GM04503 (cell line): ENCODE measurements at regions not wholly inside any gene's neighbourhood (a gene's known extent, or its start where the extent isn't known, plus 50 kb on each side); places are given as distances from the start of the nearest gene placed in this dataset.

Experiments
- DNase-seq: peaks from one replicate; pipeline ENCODE4 v3.0.0-alpha.2; 2012; ENCODE audit warnings: low read depth

GRCh38 chr17:22441776-22442175 lies 749.5 kb downstream of the KCNJ18 start:
- no peak for DNase-seq

GRCh38 chr17:22443061-22443460 lies 750.7 kb downstream of the KCNJ18 start:
- DNase-seq = no peak

DNA sequence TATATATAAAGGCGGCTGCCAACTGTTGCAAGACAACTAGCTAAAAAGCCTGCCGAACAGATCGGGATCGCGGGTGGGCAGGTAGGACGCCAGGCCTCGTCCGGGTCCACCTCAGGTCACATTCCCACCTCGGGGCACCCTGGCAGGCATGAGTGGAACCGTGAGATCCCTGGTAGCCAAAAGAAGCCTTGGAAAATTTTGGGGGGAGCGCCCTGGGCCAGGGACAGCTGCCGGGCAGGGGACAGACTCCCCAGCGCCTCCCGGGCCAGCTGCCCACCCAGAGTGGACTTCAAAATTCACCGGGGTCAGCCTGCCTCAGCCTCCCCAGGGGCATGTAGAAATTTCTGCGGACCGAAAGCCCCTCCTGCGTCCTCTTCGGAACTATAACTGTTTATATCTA lies 760.9 kb downstream of the KCNJ18 start:
- no peak for DNase-seq

- no peak for DNase-seq
Measured at GRCh38 chr17:22454070-22454999, 762.0 kb downstream of the KCNJ18 start.

DNA sequence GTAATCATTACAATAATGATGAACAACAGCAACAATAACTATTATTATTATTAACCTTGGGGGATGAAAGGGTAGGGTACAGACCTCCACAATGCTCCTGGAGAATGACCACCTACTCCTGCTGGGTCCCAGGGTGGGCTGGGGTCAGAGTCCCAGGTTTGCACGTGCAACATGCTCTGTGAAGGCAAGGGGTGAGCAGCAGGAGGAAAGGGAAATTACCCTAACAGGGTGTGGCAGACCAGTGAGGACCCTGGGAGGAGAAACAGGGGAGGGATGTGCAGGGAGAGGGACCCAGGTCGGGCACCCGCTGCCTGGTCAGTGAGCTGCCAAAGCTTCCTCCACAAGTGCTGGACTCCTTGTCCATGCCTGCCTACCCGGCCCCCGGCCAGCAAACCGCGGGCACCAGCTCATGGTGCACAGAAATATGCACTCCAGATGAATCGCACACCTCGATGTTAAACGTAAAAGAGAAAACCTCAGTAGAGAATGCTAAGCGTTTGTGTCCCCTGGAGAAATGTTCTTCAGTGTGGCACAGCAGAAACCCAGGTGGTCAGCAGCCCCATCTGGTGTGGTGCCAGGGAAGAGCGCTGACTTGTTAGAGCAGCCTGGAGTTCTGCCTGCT lies 767.1 kb downstream of the KCNJ18 start:
- DNase-seq = no peak

GRCh38 chr17:22459953-22460350 lies 767.6 kb downstream of the KCNJ18 start:
- no peak for DNase-seq

DNA sequence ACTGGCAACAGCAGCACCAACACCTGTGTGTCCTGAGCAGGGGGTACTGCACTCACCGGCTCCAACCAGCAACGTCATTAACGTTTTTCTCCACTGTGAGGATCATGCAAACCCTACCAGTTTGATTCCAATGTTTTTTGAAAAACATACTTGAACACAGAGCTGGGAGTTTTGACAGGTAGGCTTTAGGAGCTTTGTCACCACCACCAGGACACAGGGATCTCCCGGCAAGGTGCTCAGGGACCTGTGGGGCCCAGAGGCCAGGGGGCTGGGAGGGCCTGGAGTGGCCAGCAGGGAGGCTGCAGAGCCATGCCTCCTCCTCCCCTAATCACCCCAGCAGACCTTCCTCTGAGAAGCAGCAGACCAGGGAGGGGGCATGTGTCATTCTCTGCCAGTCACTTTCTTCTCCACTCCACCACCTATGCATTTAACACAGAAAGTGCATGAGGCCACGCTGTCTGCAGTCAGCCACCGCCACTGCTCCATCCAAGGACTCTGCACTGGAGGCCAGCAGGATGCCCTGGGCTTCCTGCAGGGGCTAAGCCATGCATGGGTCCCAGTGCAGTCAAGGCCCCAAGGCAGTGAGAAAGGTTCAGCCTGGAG lies 768.2 kb downstream of the KCNJ18 start:
- DNase-seq = no peak

DNA sequence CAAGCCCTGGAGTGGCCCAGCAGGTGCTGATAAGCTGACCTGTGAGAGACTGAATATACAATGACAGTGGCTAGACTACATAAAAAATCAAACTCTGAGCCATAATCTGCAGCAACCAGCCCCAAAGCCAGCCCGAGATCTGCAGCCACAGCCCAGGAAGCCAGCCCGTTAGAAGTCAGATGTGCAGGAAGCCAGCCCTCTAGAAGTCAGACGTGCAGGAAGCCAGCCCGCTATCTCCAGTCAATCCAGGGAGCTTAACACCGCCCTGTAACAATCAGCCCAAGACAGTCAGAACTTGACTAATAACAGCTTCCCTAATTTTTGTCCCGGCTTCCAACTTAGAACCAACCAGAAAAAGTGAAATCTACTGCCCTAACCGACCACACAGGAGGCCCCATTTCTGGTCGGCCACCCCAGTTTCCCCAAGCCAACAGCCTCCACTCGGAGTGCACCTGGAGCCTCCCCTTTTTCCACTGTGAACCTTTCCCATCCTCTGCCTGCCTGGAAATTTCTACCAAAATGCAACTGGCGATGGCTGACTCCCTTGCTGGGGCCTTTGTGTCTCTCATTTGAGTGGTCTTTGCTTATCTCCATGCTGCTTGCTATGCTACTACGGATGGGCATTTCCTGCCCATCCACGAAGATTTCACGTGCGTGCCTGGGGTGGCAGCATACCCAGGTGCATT lies 769.3 kb downstream of the KCNJ18 start:
- no peak for DNase-seq

DNA sequence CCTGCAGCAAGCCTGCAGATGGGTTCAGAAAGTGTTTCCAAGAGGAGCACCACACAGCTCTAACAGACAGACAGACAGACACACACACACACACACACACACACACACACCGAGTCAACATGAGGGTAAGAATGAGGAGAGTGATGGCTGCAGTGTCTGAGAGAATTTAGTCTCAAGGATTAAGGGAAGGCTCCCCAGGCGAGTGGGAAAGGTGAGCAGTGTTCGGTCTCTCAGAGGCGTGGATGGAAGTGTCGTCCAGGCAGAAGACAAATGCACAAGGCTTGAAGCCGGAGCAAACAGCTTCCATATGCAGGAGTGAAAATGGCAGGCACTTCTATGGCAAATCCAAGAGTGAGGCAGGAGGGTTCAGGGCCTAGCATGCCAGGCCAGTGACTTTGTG lies 770.1 kb downstream of the KCNJ18 start:
- DNase-seq = no peak

- DNase-seq = no peak
Measured at GRCh38 chr17:22463110-22463850, 771.0 kb downstream of the KCNJ18 start.

DNA sequence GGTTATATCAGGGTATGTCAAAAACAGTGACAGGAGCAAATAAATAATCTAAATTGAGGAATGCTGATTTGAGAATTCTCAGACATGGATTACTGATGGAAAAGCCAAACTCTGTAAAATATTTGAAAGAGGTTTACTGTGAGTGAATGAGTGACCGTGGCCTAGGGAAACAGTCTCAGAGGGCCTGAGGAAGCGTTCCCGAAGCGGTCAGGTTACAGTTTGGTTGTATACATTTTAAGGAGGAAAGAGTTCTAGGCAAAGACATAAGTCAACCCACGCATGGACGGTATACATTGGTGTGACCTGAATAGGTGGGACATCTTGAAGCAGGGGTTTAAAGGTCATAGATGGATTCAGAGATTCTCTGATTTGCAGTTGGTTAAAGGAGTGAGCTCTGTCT lies 771.7 kb downstream of the KCNJ18 start:
- no peak for DNase-seq

DNA sequence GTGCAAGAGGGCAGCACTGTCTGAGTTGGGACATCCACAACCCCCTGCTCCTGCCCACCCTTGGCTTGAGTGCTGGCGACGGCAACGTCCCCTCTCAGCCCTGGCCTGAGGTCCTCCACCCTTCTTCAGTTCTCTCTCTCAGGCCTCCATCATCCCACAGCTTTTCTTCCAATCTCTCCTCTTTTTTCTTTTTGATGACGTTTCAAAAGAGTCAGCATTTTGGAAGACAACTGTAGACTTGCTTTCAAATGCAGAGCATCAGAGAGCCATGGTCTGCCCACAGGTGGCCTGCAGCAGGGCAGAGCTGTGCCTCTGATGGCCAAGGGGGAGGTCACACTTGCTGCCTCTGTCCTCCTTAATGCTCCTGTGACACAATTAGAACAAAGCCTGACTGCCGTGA lies 775.4 kb downstream of the KCNJ18 start:
- DNase-seq = no peak

DNA sequence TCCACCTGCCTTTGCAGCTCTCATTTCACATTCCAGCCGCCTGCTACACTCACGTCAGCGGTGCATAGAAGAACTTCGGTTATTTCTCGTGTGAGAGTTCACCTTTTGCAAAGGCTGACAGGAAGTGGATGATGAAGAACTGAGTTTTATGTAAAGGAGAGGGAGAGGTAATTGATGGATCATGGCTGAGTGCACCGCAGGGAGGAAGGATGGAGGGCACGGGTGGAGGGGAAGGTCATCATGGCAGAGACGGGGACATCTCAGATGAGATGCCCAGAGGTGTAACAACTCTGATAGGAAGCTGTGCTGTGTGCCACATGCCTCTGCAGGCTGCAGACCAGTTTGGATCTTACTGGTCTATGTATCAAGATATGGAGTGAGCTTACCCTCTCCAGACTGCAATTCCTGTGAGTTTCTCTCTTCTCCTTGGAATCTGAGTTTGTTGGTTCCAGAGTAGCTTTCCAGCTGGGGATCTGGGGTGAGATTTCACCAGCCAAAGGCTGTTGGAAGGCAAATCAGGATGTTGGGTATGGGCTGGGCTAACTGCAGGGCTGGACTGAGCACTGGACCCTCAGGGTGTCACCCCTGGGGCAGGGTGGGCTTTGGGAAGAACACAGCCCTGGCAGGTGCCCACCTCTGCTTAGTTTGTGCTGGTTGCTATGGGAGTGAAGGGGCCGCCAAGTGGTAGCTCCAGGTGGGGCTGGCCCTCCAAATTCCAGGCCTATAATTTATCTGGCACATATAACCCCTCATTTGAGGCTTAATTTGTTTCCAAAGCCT lies 777.0 kb downstream of the KCNJ18 start:
- DNase-seq = no peak

GRCh38 chr17:22469941-22470340 lies 777.6 kb downstream of the KCNJ18 start:
- DNase-seq = no peak

- DNase-seq = no peak
Measured at GRCh38 chr17:22470411-22471175, 778.3 kb downstream of the KCNJ18 start.

DNA sequence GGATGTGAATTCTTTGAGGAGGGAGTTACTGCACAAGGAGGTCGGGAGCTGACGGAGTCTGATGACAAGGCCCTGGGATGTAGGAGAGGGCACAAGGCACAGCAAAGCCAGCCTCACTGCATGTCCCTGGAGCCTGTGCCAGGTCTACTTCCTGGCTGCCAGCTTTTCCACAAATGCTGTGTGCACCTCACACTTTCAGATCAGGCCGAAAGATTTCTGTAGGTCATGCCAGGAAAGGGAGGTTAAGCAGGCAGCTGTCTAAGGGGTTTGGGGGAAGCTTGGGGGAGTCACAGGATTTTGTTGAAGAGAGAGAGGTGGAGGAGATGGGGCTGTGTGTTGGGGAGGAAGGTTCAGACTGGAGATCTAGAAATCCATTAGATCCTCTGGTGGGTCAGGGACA lies 792.5 kb downstream of the KCNJ18 start:
- no peak for DNase-seq

- DNase-seq = no peak
Measured at GRCh38 chr17:22490399-22490798, 798.1 kb downstream of the KCNJ18 start.

DNA sequence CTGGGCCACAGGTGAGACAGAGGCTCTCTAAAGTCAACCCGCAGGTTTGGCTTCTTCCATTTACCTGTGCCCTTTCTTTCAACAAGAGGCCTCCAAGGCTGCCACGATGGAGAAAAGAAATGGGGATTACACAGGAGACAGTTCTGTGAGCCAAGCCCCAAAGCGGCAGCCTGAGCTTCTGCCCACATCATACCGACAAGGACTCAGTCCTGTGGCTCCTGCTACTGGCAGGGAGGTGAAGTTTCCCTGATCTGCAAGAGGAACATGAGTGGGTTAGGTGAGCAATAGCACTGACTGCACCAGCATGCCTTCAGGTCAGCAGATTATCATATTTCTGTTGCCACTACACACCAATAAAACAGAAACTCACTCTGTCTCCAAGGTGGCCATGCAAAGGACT lies 800.0 kb downstream of the KCNJ18 start:
- no peak for DNase-seq

DNA sequence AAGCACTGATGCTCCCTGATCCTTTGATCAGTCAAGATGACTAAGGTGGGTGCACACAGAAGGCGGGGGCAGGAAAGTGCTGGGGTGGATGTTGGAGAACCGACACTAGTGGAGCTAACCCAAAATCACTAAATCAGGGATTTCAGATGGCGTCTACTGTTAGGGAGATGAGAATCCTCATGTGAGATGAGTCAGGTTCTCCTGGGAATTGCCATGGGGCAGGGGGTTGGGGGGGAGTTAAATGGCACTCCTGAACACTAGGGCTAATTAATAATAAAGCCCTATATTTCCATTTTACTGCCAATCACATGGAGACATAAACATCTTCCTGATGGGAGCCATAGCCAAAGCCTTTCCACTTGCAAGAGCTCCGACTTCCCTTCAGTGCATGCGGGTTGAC lies 804.1 kb downstream of the KCNJ18 start:
- DNase-seq = no peak

DNA sequence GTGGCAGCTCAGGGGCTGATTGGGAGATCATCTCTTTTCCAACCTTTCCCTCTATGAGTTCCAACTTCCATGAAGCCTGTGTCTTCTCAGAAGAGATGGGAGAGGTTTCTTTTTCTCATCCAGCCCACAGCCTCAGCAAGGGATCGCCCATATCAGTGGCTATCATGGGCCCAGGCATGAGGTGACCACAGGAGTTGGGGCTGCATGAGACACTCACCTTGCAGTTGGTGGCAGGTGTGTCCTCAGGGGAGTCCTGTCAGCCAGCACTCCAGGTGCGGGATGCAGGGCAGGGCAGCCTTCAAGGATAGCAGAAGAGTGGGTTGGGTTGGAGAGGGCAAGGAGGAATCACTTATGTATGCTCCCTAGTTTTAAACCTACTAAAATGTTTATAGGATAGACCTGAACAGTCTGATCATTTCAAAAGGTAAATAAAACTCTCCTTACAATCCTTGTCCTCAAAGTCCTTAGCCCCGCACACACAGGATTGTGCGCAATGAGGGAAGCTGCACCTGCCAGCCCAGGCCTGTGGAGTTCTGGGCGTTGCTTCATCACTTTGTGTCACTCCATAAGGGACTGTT lies 811.1 kb downstream of the KCNJ18 start:
- no peak for DNase-seq
